ENCODE measurements at regions not wholly inside any gene's neighbourhood (a gene's known extent, or its start where the extent isn't known, plus 50 kb on each side); places are given as distances from the start of the nearest gene placed in this dataset.
"Not testable (repeated sequence)": the region's sequence is repeated elsewhere in the genome, so short reads cannot be mapped to it uniquely, and the experiment has no call there.

- DNase-seq = no peak
Observed at GRCh38 chr9:79425840-79426239, 145.9 kb upstream of the TLE4 start.

GRCh38 chr9:79428422-79428821, 143.3 kb upstream of the TLE4 start:
- no peak for DNase-seq

- no peak for DNase-seq
Observed at GRCh38 chr9:79430619-79431018, 141.1 kb upstream of the TLE4 start.

- DNase-seq = no peak
Observed at GRCh38 chr9:79431019-79431679, 140.6 kb upstream of the TLE4 start.

- no peak for DNase-seq
Observed at GRCh38 chr9:79432485-79432884, 139.3 kb upstream of the TLE4 start.

GRCh38 chr9:79433703-79434102, 138.1 kb upstream of the TLE4 start:
- no peak for DNase-seq

GRCh38 chr9:79439221-79439620, 132.5 kb upstream of the TLE4 start:
- DNase-seq = not testable (repeated sequence)

- no peak for DNase-seq
Observed at GRCh38 chr9:79446523-79447307, 125.0 kb upstream of the TLE4 start.

GRCh38 chr9:79447308-79447605, 124.5 kb upstream of the TLE4 start:
- DNase-seq = no peak

- no peak for DNase-seq
Observed at GRCh38 chr9:79447762-79448161, 124.0 kb upstream of the TLE4 start.

- DNase-seq = no peak
Observed at GRCh38 chr9:79452265-79452664, 119.5 kb upstream of the TLE4 start.

GRCh38 chr9:79461712-79462111, 110.1 kb upstream of the TLE4 start:
- DNase-seq = no peak

GRCh38 chr9:79465156-79465555, 106.6 kb upstream of the TLE4 start:
- no peak for DNase-seq

GRCh38 chr9:79469164-79469563, 102.6 kb upstream of the TLE4 start:
- DNase-seq = no peak

GRCh38 chr9:79470954-79471353, 100.8 kb upstream of the TLE4 start:
- DNase-seq = peak; percentile 49

GRCh38 chr9:79471580-79472543, 99.9 kb upstream of the TLE4 start:
- DNase-seq = no peak

- no peak for DNase-seq
Observed at GRCh38 chr9:79473704-79474103, 98.1 kb upstream of the TLE4 start.

GRCh38 chr9:79477241-79477840, 94.4 kb upstream of the TLE4 start:
- no peak for DNase-seq

GRCh38 chr9:79477955-79478771, 93.6 kb upstream of the TLE4 start:
- DNase-seq = no peak

- no peak for DNase-seq
Observed at GRCh38 chr9:79480639-79481038, 91.1 kb upstream of the TLE4 start.

GRCh38 chr9:79481846-79482477, 89.8 kb upstream of the TLE4 start:
- no peak for DNase-seq

- no peak for DNase-seq
Observed at GRCh38 chr9:79485258-79485657, 86.5 kb upstream of the TLE4 start.
